IMR-90 (cell line): ENCODE measurements at regions not wholly inside any gene's neighbourhood (a gene's known extent, or its start where the extent isn't known, plus 50 kb on each side); places are given as distances from the start of the nearest gene placed in this dataset.

Experiments used
- ATAC-seq: fragments of 200-7000 bp; cut with Tn5 transposase; 2 replicates; pipeline ENCODE4 v1.9.1; 2020; ENCODE audit warnings: low read depth, mild to moderate bottlenecking, moderate library complexity
- BruUV-seq: library from RNA; stranded (reverse); fragments of 400-500 nt; replicated peaks from 2 replicates; lab custom pipeline; 2021; lab: Mats Ljungman, UMichigan
- CTCF ChIA-PET: fragments of 300-600 bp; formaldehyde crosslinking; extraction: SDS; loops from one replicate; lab custom pipeline; 2021; ENCODE audit warnings: antibody characterized with exemption; lab: Yijun Ruan, JAX
- POLR2A ChIA-PET: fragments of 300-600 bp; sonication (Branson Sonifier 250); formaldehyde crosslinking; loops from one replicate; lab custom pipeline; 2022; ENCODE audit warnings: antibody characterized with exemption; ENCODE audit not compliant: unreplicated experiment; lab: Charles Lee
- DNase-seq: peaks from one replicate; pipeline ENCODE4 v3.0.0; 2013
- H2AFZ ChIP-seq: replicated peaks from 2 replicates; pipeline ENCODE3; 2013; ENCODE audit warnings: low read length, mild to moderate bottlenecking; ENCODE audit not compliant: poor library complexity
- H2AK5ac ChIP-seq: 2 replicates; pipeline ENCODE4 v1.6.1; 2013; ENCODE audit warnings: low read depth, low read length, inconsistent platforms
- H2AK9ac ChIP-seq: replicated peaks from 2 replicates; pipeline ENCODE3; 2013; ENCODE audit warnings: mild to moderate bottlenecking, low read depth, low read length, moderate library complexity; ENCODE audit not compliant: poor library complexity
- H2BK120ac ChIP-seq: 2 replicates; pipeline ENCODE4 v1.6.1; 2013; ENCODE audit warnings: low read depth, low read length, inconsistent platforms
- H2BK15ac ChIP-seq: 3 replicates; pipeline ENCODE4 v1.6.1; 2013; ENCODE audit warnings: low read depth, low read length, inconsistent platforms
- H2BK20ac ChIP-seq: 2 replicates; pipeline ENCODE4 v1.6.1; 2013; ENCODE audit warnings: low read depth, mild to moderate bottlenecking, inconsistent platforms, low read length, moderate library complexity
- H2BK5ac ChIP-seq: 2 replicates; pipeline ENCODE4 v1.6.1; 2013; ENCODE audit warnings: mild to moderate bottlenecking, low read depth, low read length, inconsistent platforms; ENCODE audit not compliant: poor library complexity, severe bottlenecking
- H3K14ac ChIP-seq: replicated peaks from 2 replicates; pipeline ENCODE4 v1.6.1; 2013; ENCODE audit warnings: low read depth, low read length, inconsistent platforms
- H3K18ac ChIP-seq: 2 replicates; pipeline ENCODE4 v1.6.1; 2013; ENCODE audit warnings: low read depth, low read length, control low read depth
- H3K23ac ChIP-seq: 2 replicates; pipeline ENCODE4 v1.6.1; 2013; ENCODE audit warnings: low read depth, low read length, inconsistent platforms
- H3K27ac ChIP-seq: 2 replicates; pipeline ENCODE4 v1.5.1; 2013; ENCODE audit warnings: mild to moderate bottlenecking, control low read depth, low read length; ENCODE audit not compliant: insufficient read depth
- H3K27me3 ChIP-seq: 2 replicates; pipeline ENCODE4 v1.6.1; 2013; ENCODE audit warnings: low read length; ENCODE audit not compliant: control insufficient read depth, insufficient read depth
- H3K36me3 ChIP-seq: 2 replicates; pipeline ENCODE4 v1.6.1; 2013; ENCODE audit warnings: low read length, mixed read lengths; ENCODE audit not compliant: control insufficient read depth, insufficient read depth
- H3K4ac ChIP-seq: 2 replicates; pipeline ENCODE4 v1.6.1; 2013; ENCODE audit warnings: low read depth, low read length, inconsistent platforms
- H3K4me1 ChIP-seq: 2 replicates; pipeline ENCODE4 v1.6.1; 2013; ENCODE audit warnings: low read length, mixed read lengths; ENCODE audit not compliant: control insufficient read depth, insufficient read depth
- H3K4me2 ChIP-seq: 2 replicates; pipeline ENCODE4 v1.6.1; 2013; ENCODE audit warnings: low read depth, mild to moderate bottlenecking, control low read depth, low read length, moderate library complexity
- H3K4me3 ChIP-seq: 2 replicates; pipeline ENCODE4 v1.5.1; 2013; ENCODE audit warnings: low read depth, mild to moderate bottlenecking, control low read depth, low read length, moderate library complexity; ENCODE audit not compliant: insufficient read depth
- H3K56ac ChIP-seq: 2 replicates; pipeline ENCODE4 v1.6.1; 2013; ENCODE audit warnings: low read length, inconsistent platforms; ENCODE audit not compliant: insufficient read depth; ENCODE audit errors: extremely low read depth
- H3K79me1 ChIP-seq, 2 experiments: 2 replicates each; pipeline ENCODE4 v1.6.1; 2013; ENCODE audit warnings: low read length in 2 of 2, inconsistent platforms in 1 of 2, low read depth in 1 of 2
- H3K9ac ChIP-seq: 2 replicates; pipeline ENCODE4 v1.6.1; 2013; ENCODE audit warnings: low read depth, low read length, control low read depth
- H3K9me1 ChIP-seq: 2 replicates; pipeline ENCODE4 v1.6.1; 2013; ENCODE audit warnings: low read length, inconsistent platforms; ENCODE audit not compliant: insufficient read depth
- H3K9me3 ChIP-seq: 2 replicates; pipeline ENCODE4 v1.6.1; 2013; ENCODE audit warnings: low read length; ENCODE audit not compliant: control insufficient read depth, insufficient read depth
- H4K20me1 ChIP-seq: 2 replicates; pipeline ENCODE4 v1.6.1; 2013; ENCODE audit warnings: low read length, inconsistent platforms; ENCODE audit not compliant: insufficient read depth
- H4K5ac ChIP-seq: 2 replicates; pipeline ENCODE4 v1.6.1; 2013; ENCODE audit warnings: mild to moderate bottlenecking, low read depth, low read length, control low read depth
- H4K8ac ChIP-seq, 2 experiments: 2 replicates each; pipeline ENCODE4 v1.6.1; 2013; ENCODE audit warnings: low read depth in 2 of 2, low read length in 2 of 2, control low read depth in 1 of 2, inconsistent platforms in 1 of 2
- H4K91ac ChIP-seq: 2 replicates; pipeline ENCODE4 v1.6.1; 2013; ENCODE audit warnings: low read depth, low read length, inconsistent platforms; ENCODE audit not compliant: insufficient read depth
- BHLHE40 ChIP-seq: fragments of 150-350 bp; IDR thresholded peaks from 2 replicates; pipeline ENCODE4 v1.6.1; 2016; ENCODE audit warnings: mild to moderate bottlenecking, low read depth, low read length
- WGBS, 2 experiments: methylation state at CpG; one replicate each; pipeline versions ENCODE4 v1.1.5 to v1.1.7; 2013; ENCODE audit warnings: missing lambda C conversion rate in 2 of 2; ENCODE audit not compliant: insufficient read length in 1 of 2; ENCODE audit errors: extremely low coverage in 2 of 2; 5-methylcytosine and 5-hydroxymethylcytosine counted together
- dilution Hi-C: fragments of 300-500 bp; cut with HindIII; formaldehyde crosslinking; loops from one replicate; pipeline ENCODE4 v1.14.3; 2018; ENCODE audit warnings: low sequenced_read_pairs; ENCODE audit not compliant: unreplicated experiment
- in situ Hi-C: fragments of 300-500 bp; cut with MboI; formaldehyde crosslinking; loops from 3 replicates; pipeline ENCODE4 v1.14.3; 2019; ENCODE audit warnings: low sequenced_read_pairs, inconsistent platforms, mixed read lengths
- intact Hi-C: fragments of 100-400 bp; cut with micrococcal nuclease; formaldehyde crosslinking; loops from 2 replicates; pipeline ENCODE4 v1.10.0; 2022
- TF ChIP-seq, protein P1 (sequence below): conservative IDR thresholded peaks from 2 replicates; pipeline ENCODE4 v1.5.1; 2012; ENCODE audit warnings: mild to moderate bottlenecking, low read depth, low read length, improper control_type of control experiment

DNA sequence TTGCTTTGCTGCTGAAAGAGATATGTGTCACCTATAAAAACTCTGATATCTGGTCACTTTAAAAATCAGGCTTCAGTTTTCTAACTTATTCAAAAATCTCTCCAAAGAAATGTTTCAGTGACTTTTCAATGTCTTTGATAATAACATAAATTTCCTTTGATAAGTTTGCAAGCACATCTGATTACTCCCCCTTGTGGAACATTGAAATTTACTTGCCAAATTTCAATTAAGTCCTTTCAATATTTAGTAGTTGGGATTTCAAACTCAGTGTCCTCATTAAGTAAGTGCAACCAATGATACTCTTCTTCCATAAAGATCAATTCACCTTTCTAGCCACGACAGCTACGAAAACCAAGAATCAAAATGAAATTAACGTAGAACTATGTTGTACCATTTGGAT is 151.3 kb upstream of the FAM47C start:
- Histone ChIP-seq H3K9me1 (no peaks in the 10 kb centered on the region), H4K20me1 (no peaks in the 10 kb centered on the region), H2AK5ac (no peak overlapping the region), H2AFZ (no peak overlapping the region), H2BK15ac (no peak overlapping the region), H3K9ac (no peak overlapping the region), H3K4me3 (no peak overlapping the region), H3K14ac (no peak overlapping the region), H4K8ac (no peak overlapping the region), H2BK5ac (no peak overlapping the region), H4K91ac (no peak overlapping the region), H3K27me3 (no peaks in the 10 kb centered on the region), H2AK9ac (no peak overlapping the region), H3K56ac (no peak overlapping the region), H3K4me2 (no peak overlapping the region), H3K9me3 (no peaks in the 10 kb centered on the region), H2BK120ac (no peak overlapping the region), H3K27ac (no peak overlapping the region), H4K5ac (no peak overlapping the region), H3K79me1 (no peaks in the 10 kb centered on the region), H3K4me1 (no peaks in the 10 kb centered on the region), H2BK20ac (no peak overlapping the region), H3K36me3 (no peaks in the 10 kb centered on the region), H3K4ac (no peak overlapping the region), H3K23ac (no peak overlapping the region), H3K18ac (no peak overlapping the region)
- in situ Hi-C loops = loop anchor here (25.0 kb wide), 1 partner anchor 1470 kb away; no protein-coding TSS in a partner anchor
- intact Hi-C loops = no loop called here
- POLR2A ChIA-PET = no interaction called here
- CTCF ChIA-PET = no interaction called here
- DNase-seq = peak; percentile 2
- dilution Hi-C loops = no loop called here
- no peak for TF ChIP-seq BHLHE40
- TF ChIP-seq, protein P1, sequence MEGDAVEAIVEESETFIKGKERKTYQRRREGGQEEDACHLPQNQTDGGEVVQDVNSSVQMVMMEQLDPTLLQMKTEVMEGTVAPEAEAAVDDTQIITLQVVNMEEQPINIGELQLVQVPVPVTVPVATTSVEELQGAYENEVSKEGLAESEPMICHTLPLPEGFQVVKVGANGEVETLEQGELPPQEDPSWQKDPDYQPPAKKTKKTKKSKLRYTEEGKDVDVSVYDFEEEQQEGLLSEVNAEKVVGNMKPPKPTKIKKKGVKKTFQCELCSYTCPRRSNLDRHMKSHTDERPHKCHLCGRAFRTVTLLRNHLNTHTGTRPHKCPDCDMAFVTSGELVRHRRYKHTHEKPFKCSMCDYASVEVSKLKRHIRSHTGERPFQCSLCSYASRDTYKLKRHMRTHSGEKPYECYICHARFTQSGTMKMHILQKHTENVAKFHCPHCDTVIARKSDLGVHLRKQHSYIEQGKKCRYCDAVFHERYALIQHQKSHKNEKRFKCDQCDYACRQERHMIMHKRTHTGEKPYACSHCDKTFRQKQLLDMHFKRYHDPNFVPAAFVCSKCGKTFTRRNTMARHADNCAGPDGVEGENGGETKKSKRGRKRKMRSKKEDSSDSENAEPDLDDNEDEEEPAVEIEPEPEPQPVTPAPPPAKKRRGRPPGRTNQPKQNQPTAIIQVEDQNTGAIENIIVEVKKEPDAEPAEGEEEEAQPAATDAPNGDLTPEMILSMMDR = peak; percentile 24; the same call in 1 of the 2 replicates
- ATAC-seq = no peak
- BruUV-seq = no TSS peak
- no CpG with 5 or more reads among the region's 3 CpGs for WGBS, 2 experiments
